ENCODE measurements at regions not wholly inside any gene's neighbourhood (a gene's known extent, or its start where the extent isn't known, plus 50 kb on each side); places are given as distances from the start of the nearest gene placed in this dataset.
A peak's percentile ranks its signal among the peaks of the same experiment; 100 is the strongest.

- ChIA-PET POLR2A (interaction anchor here (0.6 kb wide), 1 partner anchor 25 kb away, joined by 4 read pairs; no protein-coding TSS in a partner anchor), CTCF (interaction anchor here (1.1 kb wide), 1 partner anchor 141 kb away, joined by 3 read pairs; no protein-coding TSS in a partner anchor), RAD21 (ENCODE audit: low non-redundant PET in 1 of 2, low total read pairs in 2 of 2, uncharacterized antibody in 2 of 2, unreplicated experiment in 2 of 2) (no interaction called here)
- Histone ChIP-seq H3K4me3 (replicated peaks in 1 of 2; ENCODE audit: low read depth in 1 of 2, low read length in 2 of 2) (no peak overlapping the region), H3K4me1 (ENCODE audit: control insufficient read depth in 1 of 2, insufficient read depth in 2 of 2, low read length in 2 of 2) (peaks cover 0 to 7% of the 10 kb centered on the region in 2 experiments; a peak in 1 of 4 replicates), H3K36me3 (ENCODE audit: control insufficient read depth in 1 of 2, insufficient read depth in 2 of 2, low read length in 2 of 2) (no peaks in the 10 kb centered on the region), H3K79me2 (ENCODE audit: insufficient read depth, low read length) (no peaks in the 10 kb centered on the region), H3K27me3 (ENCODE audit: insufficient read depth, low read length) (no peaks in the 10 kb centered on the region), H3K27ac (ENCODE audit: low read depth, low read length) (no peak overlapping the region), H3K9me3 (ENCODE audit: control insufficient read depth in 1 of 2, insufficient read depth in 1 of 2, low read depth in 1 of 2, low read length in 2 of 2) (no peaks in the 10 kb centered on the region), H3K4me2 (ENCODE audit: low read length) (no peak overlapping the region), H2AFZ (ENCODE audit: low read depth, low read length, poor library complexity, severe bottlenecking) (peak overlapping the region; percentile 27), H4K20me1 (ENCODE audit: insufficient read depth) (no peaks in the 10 kb centered on the region), H3K9ac (ENCODE audit: low read length) (no peak overlapping the region), H3K9me2 (ENCODE audit: insufficient read depth) (no peaks in the 10 kb centered on the region)
- DNase-seq (ENCODE audit: low read depth, low spot score) (no peak), ATAC-seq (peak; percentile 82)
- no peak for TF ChIP-seq EZH2 (IDR thresholded peaks at IDR 0.05)
- no peak for TF ChIP-seq EZH2phosphoT487 (IDR thresholded peaks at IDR 0.05; ENCODE audit: borderline replicate concordance)
- no peak for TF ChIP-seq CEBPB (IDR thresholded peaks at IDR 0.05; ENCODE audit: low read depth)
- peak; percentile 39; the same call in 1 of the 2 replicates for TF ChIP-seq RAD21 (IDR thresholded peaks at IDR 0.05; ENCODE audit: low read depth)
- peak in 2 of 3 experiments; percentile 10 to 27; a peak in 2 of 6 replicates for TF ChIP-seq CTCF (IDR thresholded peaks at IDR 0.05 in 2 of 3, conservative IDR thresholded peaks at IDR 0.05 in 1 of 3; ENCODE audit: borderline replicate concordance in 1 of 3, insufficient read depth in 1 of 3, low read depth in 2 of 3, low read length in 2 of 3)
- intact Hi-C loops (cut with micrococcal nuclease) = loop anchor here (5.0 kb wide), 1 partner anchor 139 kb away; no protein-coding TSS in a partner anchor
- BruUV-seq (replicated peaks) = no TSS peak
Measured at GRCh38 chr6:147651249-147652063, 143.0 kb downstream of the SAMD5 start.

- no peak overlapping the region for H3K4me2 ChIP-seq (ENCODE audit: low read length)
- no peaks in the 10 kb centered on the region for H3K27me3 ChIP-seq (ENCODE audit: insufficient read depth, low read length)
- BruUV-seq (replicated peaks) = no TSS peak
- H3K9me3 ChIP-seq (ENCODE audit: control insufficient read depth in 1 of 2, insufficient read depth in 1 of 2, low read depth in 1 of 2, low read length in 2 of 2) = no peaks in the 10 kb centered on the region
- H3K36me3 ChIP-seq (ENCODE audit: control insufficient read depth in 1 of 2, insufficient read depth in 2 of 2, low read length in 2 of 2) = no peaks in the 10 kb centered on the region
- H4K20me1 ChIP-seq (ENCODE audit: insufficient read depth) = no peaks in the 10 kb centered on the region
- no peak overlapping the region for H3K9ac ChIP-seq (ENCODE audit: low read length)
- ATAC-seq (no peak), DNase-seq (ENCODE audit: low read depth, low spot score) (no peak)
- H2AFZ ChIP-seq (ENCODE audit: low read depth, low read length, poor library complexity, severe bottlenecking) = no peak overlapping the region
- ChIA-PET CTCF (no interaction called here), POLR2A (no interaction called here), RAD21 (ENCODE audit: low non-redundant PET in 1 of 2, low total read pairs in 2 of 2, uncharacterized antibody in 2 of 2, unreplicated experiment in 2 of 2) (no interaction called here)
- H3K79me2 ChIP-seq (ENCODE audit: insufficient read depth, low read length) = no peaks in the 10 kb centered on the region
- no peak overlapping the region for H3K27ac ChIP-seq (ENCODE audit: low read depth, low read length)
- H3K4me1 ChIP-seq (ENCODE audit: control insufficient read depth in 1 of 2, insufficient read depth in 2 of 2, low read length in 2 of 2) = peaks cover 0 to 7% of the 10 kb centered on the region in 2 experiments; a peak in 1 of 4 replicates
- intact Hi-C loops (cut with micrococcal nuclease) = loop anchor here (5.0 kb wide), 1 partner anchor 141 kb away; no protein-coding TSS in a partner anchor
- H3K9me2 ChIP-seq (ENCODE audit: insufficient read depth) = no peaks in the 10 kb centered on the region
- H3K4me3 ChIP-seq (replicated peaks in 1 of 2; ENCODE audit: low read depth in 1 of 2, low read length in 2 of 2) = no peak overlapping the region
- TF ChIP-seq TCF7L2 (IDR thresholded peaks at IDR 0.05; ENCODE audit: borderline replicate concordance, extremely low read depth, insufficient read depth, insufficient read length) = no peak
- TF ChIP-seq SP1 (IDR thresholded peaks at IDR 0.05; ENCODE audit: low read depth) = no peak
- no peak for TF ChIP-seq MAX (IDR thresholded peaks at IDR 0.05)
- TF ChIP-seq CEBPB (IDR thresholded peaks at IDR 0.05; ENCODE audit: low read depth) = no peak
- no peak for TF ChIP-seq EZH2phosphoT487 (IDR thresholded peaks at IDR 0.05; ENCODE audit: borderline replicate concordance)
- TF ChIP-seq EZH2 (IDR thresholded peaks at IDR 0.05) = no peak
- TF ChIP-seq ZNF274 (IDR thresholded peaks at IDR 0.05; ENCODE audit: low read depth, low read length) = no peak
- no peak for TF ChIP-seq YY1 (IDR thresholded peaks at IDR 0.05; ENCODE audit: extremely low read depth, insufficient replicate concordance, low read depth, low read length)
- no peak for TF ChIP-seq CTCF (IDR thresholded peaks at IDR 0.05 in 2 of 3, conservative IDR thresholded peaks at IDR 0.05 in 1 of 3; ENCODE audit: borderline replicate concordance in 1 of 3, insufficient read depth in 1 of 3, low read depth in 2 of 3, low read length in 2 of 3)
- no peak for TF ChIP-seq SIN3A (IDR thresholded peaks at IDR 0.05; ENCODE audit: low read depth)
- TF ChIP-seq CBX3 (IDR thresholded peaks at IDR 0.05; ENCODE audit: low read depth) = no peak
- no peak for TF ChIP-seq POLR2AphosphoS5 (IDR thresholded peaks at IDR 0.05; ENCODE audit: low read depth, low read length)
Measured at GRCh38 chr6:147653631-147654030, 145.1 kb downstream of the SAMD5 start.
